Spleen (tissue), 7 donors: ENCODE measurements at regions not wholly inside any gene's neighbourhood (a gene's known extent, or its start where the extent isn't known, plus 50 kb on each side); places are given as distances from the start of the nearest gene placed in this dataset.

Experiments
- POLR2A ChIP-seq, 3 donors: fragments of 450-650 bp; IDR thresholded peaks; one replicate each; pipeline ENCODE4 v1.5.1; 2017; ENCODE audit warnings: antibody characterized with exemption in 3 of 3, mild to moderate bottlenecking in 1 of 3
- TF ChIP-seq, protein P1 (sequence below), 11 experiments: fragments of 200-600 bp in 7 of 11; fragments of 450-650 bp in 4 of 11; sonication (generic) in 4 of 11; IDR thresholded peaks in 8 of 11; conservative IDR thresholded peaks in 3 of 11; 1 replicate in 7 of 11; 2 replicates in 4 of 11; pipeline versions ENCODE4 v1.4.0 to v1.8.0; 2016 to 2021; ENCODE audit warnings: antibody characterized with exemption in 11 of 11, inconsistent platforms in 4 of 11, mild to moderate bottlenecking in 1 of 11
- donor health status: DM: no; HTN: no; CAD: no; lungs with moderate emphysema.
- donor health status: DM: no; HTN: no; CAD: no.
- donor health status: DM: no; HTN: no; CAD: no.

- TF ChIP-seq, protein P1, sequence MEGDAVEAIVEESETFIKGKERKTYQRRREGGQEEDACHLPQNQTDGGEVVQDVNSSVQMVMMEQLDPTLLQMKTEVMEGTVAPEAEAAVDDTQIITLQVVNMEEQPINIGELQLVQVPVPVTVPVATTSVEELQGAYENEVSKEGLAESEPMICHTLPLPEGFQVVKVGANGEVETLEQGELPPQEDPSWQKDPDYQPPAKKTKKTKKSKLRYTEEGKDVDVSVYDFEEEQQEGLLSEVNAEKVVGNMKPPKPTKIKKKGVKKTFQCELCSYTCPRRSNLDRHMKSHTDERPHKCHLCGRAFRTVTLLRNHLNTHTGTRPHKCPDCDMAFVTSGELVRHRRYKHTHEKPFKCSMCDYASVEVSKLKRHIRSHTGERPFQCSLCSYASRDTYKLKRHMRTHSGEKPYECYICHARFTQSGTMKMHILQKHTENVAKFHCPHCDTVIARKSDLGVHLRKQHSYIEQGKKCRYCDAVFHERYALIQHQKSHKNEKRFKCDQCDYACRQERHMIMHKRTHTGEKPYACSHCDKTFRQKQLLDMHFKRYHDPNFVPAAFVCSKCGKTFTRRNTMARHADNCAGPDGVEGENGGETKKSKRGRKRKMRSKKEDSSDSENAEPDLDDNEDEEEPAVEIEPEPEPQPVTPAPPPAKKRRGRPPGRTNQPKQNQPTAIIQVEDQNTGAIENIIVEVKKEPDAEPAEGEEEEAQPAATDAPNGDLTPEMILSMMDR (IDR thresholded peaks at IDR 0.05 in 8 of 11, conservative IDR thresholded peaks at IDR 0.05 in 3 of 11) = no peak
- TF ChIP-seq POLR2A (IDR thresholded peaks at IDR 0.05) = no peak
Measured at GRCh38 chr3:72348357-72348756, 499.9 kb downstream of the SHQ1 start.
